Neutrophil (primary cell): ENCODE measurements at regions not wholly inside any gene's neighbourhood (a gene's known extent, or its start where the extent isn't known, plus 50 kb on each side); places are given as distances from the start of the nearest gene placed in this dataset.

Source experiments
- H3K27ac ChIP-seq: fragments of 200-600 bp; sonication (generic); 2 replicates; pipeline ENCODE4 v1.5.1; 2016; ENCODE audit warnings: mild to moderate bottlenecking, moderate library complexity
- H3K27me3 ChIP-seq: fragments of 200-600 bp; sonication (generic); 2 replicates; pipeline ENCODE4 v1.6.0; 2016; ENCODE audit warnings: mild to moderate bottlenecking
- H3K36me3 ChIP-seq: fragments of 200-600 bp; sonication (generic); 2 replicates; pipeline ENCODE4 v1.5.1; 2017
- H3K4me1 ChIP-seq, 2 experiments: fragments of 200-600 bp in 1 of 2; sonication (generic) in 1 of 2; 1 replicate in 1 of 2; 2 replicates in 1 of 2; pipeline versions ENCODE4 v1.5.1 to v1.6.1; 2013 to 2016; ENCODE audit warnings: low read depth in 1 of 2, low read length in 1 of 2, mild to moderate bottlenecking in 1 of 2, moderate library complexity in 1 of 2; ENCODE audit not compliant: control insufficient read depth in 1 of 2, insufficient read depth in 1 of 2
- H3K4me3 ChIP-seq, 2 experiments: fragments of 200-600 bp in 1 of 2; sonication (generic) in 1 of 2; 1 replicate in 1 of 2; 2 replicates in 1 of 2; pipeline ENCODE4 v1.5.1; 2013 to 2016; ENCODE audit warnings: low read depth in 1 of 2, low read length in 1 of 2, mild to moderate bottlenecking in 1 of 2, moderate library complexity in 1 of 2
- H3K9me3 ChIP-seq: fragments of 200-600 bp; sonication (generic); 2 replicates; pipeline ENCODE4 v1.5.1; 2016
- TF ChIP-seq, protein P1 (sequence below): fragments of 200-600 bp; sonication (generic); IDR thresholded peaks from 2 replicates; pipeline ENCODE4 v1.5.1; 2016; ENCODE audit warnings: antibody characterized with exemption

DNA sequence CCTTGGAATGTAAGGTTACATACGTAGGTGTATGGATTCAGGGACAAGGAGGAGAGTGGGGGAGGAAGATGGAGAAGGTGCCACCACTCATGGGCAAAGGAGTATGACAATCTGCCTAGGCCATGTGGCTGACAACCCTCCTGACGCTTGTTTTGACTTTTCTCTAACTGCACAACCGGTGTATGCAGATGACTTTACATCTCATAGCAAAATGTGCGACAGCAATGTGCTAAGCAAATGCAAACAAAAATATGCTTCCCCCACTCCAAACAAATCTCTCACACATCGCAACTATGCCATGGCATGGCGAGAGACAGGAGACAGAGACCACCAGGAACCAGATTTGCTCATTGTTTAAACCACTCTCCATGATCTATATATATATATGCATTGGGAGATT, 191.8 kb downstream of the BLID start:
- TF ChIP-seq, protein P1, sequence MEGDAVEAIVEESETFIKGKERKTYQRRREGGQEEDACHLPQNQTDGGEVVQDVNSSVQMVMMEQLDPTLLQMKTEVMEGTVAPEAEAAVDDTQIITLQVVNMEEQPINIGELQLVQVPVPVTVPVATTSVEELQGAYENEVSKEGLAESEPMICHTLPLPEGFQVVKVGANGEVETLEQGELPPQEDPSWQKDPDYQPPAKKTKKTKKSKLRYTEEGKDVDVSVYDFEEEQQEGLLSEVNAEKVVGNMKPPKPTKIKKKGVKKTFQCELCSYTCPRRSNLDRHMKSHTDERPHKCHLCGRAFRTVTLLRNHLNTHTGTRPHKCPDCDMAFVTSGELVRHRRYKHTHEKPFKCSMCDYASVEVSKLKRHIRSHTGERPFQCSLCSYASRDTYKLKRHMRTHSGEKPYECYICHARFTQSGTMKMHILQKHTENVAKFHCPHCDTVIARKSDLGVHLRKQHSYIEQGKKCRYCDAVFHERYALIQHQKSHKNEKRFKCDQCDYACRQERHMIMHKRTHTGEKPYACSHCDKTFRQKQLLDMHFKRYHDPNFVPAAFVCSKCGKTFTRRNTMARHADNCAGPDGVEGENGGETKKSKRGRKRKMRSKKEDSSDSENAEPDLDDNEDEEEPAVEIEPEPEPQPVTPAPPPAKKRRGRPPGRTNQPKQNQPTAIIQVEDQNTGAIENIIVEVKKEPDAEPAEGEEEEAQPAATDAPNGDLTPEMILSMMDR, result no peak
- H3K4me3 ChIP-seq, result no peak overlapping the region
- no peaks in the 10 kb centered on the region for H3K4me1 ChIP-seq
- H3K9me3 ChIP-seq, result no peaks in the 10 kb centered on the region
- H3K27me3 ChIP-seq, result peaks cover 14% of the 10 kb centered on the region
- H3K36me3 ChIP-seq, result no peaks in the 10 kb centered on the region
- no peak overlapping the region for H3K27ac ChIP-seq

DNA sequence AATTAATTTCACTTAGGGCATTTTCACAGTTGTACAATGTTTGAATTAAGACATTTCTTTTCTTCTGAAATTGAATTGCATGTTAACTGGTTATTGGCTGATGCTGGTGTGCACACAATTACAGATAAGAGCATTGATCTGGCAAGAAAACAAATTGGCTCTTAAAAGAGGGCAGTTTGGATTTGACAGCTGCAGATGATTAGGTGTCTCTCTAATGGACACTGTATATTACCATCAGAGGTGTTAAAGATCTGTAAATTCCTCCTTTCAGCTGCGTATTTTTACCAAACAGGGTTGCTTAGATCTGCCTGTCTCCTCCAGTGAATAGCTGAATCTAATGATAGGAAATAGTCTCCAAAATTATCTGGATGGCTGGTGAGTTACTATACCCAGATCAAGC, 198.5 kb downstream of the BLID start:
- Histone ChIP-seq H3K9me3 (no peaks in the 10 kb centered on the region), H3K27me3 (no peaks in the 10 kb centered on the region), H3K4me1 (no peaks in the 10 kb centered on the region), H3K4me3 (no peak overlapping the region), H3K27ac (no peak overlapping the region), H3K36me3 (no peaks in the 10 kb centered on the region)
- TF ChIP-seq, protein P1, result no peak

DNA sequence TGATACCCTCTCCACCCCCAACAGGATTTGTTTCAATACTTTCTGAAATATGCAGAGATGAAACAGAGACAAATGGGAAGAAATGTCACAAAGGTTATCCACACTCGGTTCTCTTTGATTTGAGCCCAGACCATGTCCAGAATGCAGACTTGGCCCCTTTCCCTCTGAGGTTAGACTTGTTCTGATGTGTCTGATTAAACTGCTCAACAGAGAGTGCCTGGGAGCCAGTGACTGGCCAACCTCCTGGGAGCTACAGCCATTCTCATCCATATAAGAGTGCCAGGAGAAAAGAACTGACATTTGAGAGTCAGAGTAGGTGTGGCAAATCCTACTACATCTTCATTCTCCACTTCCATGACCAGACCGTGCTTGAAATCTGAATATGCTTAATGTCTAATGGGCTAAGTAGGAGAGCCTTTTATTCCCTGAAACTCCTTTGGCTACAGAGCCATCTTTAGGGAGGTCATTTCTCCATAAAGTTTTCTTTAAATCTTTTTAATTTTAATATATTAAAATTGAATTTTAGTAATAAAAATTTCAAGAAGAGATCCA, 201.4 kb downstream of the BLID start:
- Histone ChIP-seq H3K27me3 (no peaks in the 10 kb centered on the region), H3K4me1 (no peaks in the 10 kb centered on the region), H3K27ac (no peak overlapping the region), H3K9me3 (no peaks in the 10 kb centered on the region), H3K4me3 (no peak overlapping the region), H3K36me3 (no peaks in the 10 kb centered on the region)
- TF ChIP-seq, protein P1, result no peak

DNA sequence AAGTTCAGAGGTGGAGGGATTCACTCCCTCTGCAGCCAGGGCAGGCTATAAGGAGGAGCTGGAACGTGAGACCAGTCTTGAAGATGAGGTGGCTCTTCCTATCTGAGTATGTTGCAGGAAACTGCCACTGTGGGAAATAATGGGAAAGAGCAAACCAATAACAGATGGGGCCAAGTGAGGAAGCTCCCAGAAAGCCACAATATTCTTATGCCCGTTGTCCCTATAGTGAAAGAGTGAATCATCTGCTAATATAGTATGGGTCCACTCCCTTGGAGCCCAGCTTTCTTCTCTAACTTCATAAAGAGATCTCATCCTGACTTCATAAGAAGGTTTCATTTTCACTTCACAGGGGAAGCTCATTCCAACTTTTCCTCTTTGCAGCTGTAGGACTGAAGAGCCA, 206.4 kb downstream of the BLID start:
- Histone ChIP-seq H3K36me3 (no peaks in the 10 kb centered on the region), H3K27ac (no peak overlapping the region), H3K4me3 (no peak overlapping the region), H3K27me3 (no peaks in the 10 kb centered on the region), H3K4me1 (no peaks in the 10 kb centered on the region), H3K9me3 (no peaks in the 10 kb centered on the region)
- TF ChIP-seq, protein P1, result no peak

DNA sequence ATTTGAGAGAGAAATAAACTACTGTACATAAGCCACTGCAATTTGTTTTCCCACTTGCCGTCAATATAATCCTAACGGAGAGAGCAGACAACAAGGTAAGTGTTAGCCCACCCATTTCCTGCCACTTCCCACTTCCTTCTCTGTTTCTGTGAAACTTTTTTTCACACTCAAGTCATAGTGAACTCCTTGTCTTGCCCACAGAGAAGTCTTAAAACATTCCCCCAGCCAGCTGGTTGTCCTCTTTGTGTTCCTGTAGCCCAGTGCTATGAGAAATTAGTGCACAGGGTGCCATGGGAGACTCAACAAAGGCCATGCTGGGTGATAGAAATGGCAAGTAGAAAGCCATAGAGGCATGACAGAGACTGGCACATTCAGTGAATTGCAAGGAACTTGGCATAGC, 208.6 kb downstream of the BLID start:
- no peak overlapping the region for H3K27ac ChIP-seq
- no peaks in the 10 kb centered on the region for H3K27me3 ChIP-seq
- no peaks in the 10 kb centered on the region for H3K4me1 ChIP-seq
- no peaks in the 10 kb centered on the region for H3K36me3 ChIP-seq
- H3K9me3 ChIP-seq, result no peaks in the 10 kb centered on the region
- H3K4me3 ChIP-seq, result no peak overlapping the region
- TF ChIP-seq, protein P1, result no peak

DNA sequence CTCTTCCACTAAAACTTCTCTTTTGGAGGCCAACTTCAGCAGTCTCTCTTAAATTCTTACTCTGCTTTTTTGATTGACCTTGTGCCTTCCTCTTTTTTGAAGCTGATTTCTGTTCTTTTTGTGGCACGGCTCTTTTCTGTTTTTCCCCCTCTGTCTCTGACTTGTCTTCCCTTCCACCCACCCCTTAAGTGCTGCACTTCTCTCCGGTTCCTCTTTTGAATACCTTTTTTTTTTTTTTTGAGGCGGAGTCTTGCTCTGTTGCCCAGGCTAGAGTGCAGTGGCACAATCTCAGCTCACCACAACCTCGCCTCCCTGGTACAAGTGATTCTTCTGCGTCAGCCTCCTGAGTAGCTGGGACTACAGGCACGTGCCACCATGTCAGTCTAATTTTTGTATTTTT, 211.9 kb downstream of the BLID start:
- Histone ChIP-seq H3K4me1 (no peaks in the 10 kb centered on the region), H3K9me3 (no peaks in the 10 kb centered on the region), H3K4me3 (no peak overlapping the region), H3K36me3 (no peaks in the 10 kb centered on the region), H3K27me3 (no peaks in the 10 kb centered on the region), H3K27ac (no peak overlapping the region)
- TF ChIP-seq, protein P1, result no peak
